Mesothelial cell of epicardium (in vitro differentiated cells): ENCODE measurements at regions not wholly inside any gene's neighbourhood (a gene's known extent, or its start where the extent isn't known, plus 50 kb on each side); places are given as distances from the start of the nearest gene placed in this dataset.

Source experiments
- DNase-seq, 2 experiments: peaks; one replicate each; pipeline ENCODE4 v3.0.0; 2021; ENCODE audit warnings: low spot score in 2 of 2; ENCODE audit not compliant: unreplicated experiment in 2 of 2
- H3K27ac Mint-ChIP-seq: 2 replicates; pipeline ENCODE4 v1.8.0; 2021; ENCODE audit warnings: mixed read lengths
- H3K27me3 Mint-ChIP-seq: 2 replicates; pipeline ENCODE4 v1.8.0; 2021; ENCODE audit warnings: low read depth, mixed read lengths
- H3K36me3 Mint-ChIP-seq: 2 replicates; pipeline ENCODE4 v1.8.0; 2021; ENCODE audit warnings: mixed read lengths
- H3K4me1 Mint-ChIP-seq: 2 replicates; pipeline ENCODE4 v1.8.0; 2021; ENCODE audit warnings: mixed read lengths
- H3K4me3 Mint-ChIP-seq: 2 replicates; pipeline ENCODE4 v1.8.0; 2021; ENCODE audit warnings: mild to moderate bottlenecking, moderate library complexity, mixed read lengths
- H3K9me3 Mint-ChIP-seq: 2 replicates; pipeline ENCODE4 v1.8.0; 2021; ENCODE audit warnings: mixed read lengths
- CTCF ChIP-seq: fragments of 200-600 bp; sonication (generic); IDR thresholded peaks from one replicate; pipeline ENCODE4 v1.5.0; 2021; ENCODE audit warnings: antibody characterized with exemption; ENCODE audit not compliant: unreplicated experiment

- DNase-seq, result no peak
- Mint-ChIP-seq H3K27me3 (peaks cover 32% of the 10 kb centered on the region), H3K4me3 (no peak overlapping the region), H3K9me3 (peaks cover 4% of the 10 kb centered on the region), H3K4me1 (peaks cover 2% of the 10 kb centered on the region), H3K27ac (no peak overlapping the region), H3K36me3 (no peaks in the 10 kb centered on the region)
- TF ChIP-seq CTCF, result no peak
Measured at GRCh38 chr1:220955116-220955515, 75.9 kb downstream of the HLX start.

GRCh38 chr1:220956501-220957232 is 77.4 kb downstream of the HLX start:
- no peak for TF ChIP-seq CTCF
- Mint-ChIP-seq H3K4me1 (peaks cover 2% of the 10 kb centered on the region), H3K27me3 (peaks cover 41% of the 10 kb centered on the region)

GRCh38 chr1:220957233-220957605 is 78.0 kb downstream of the HLX start:
- TF ChIP-seq CTCF, result no peak
- Mint-ChIP-seq H3K27ac (no peak overlapping the region), H3K4me1 (peaks cover 2% of the 10 kb centered on the region), H3K36me3 (no peaks in the 10 kb centered on the region), H3K4me3 (no peak overlapping the region), H3K9me3 (no peaks in the 10 kb centered on the region), H3K27me3 (peaks cover 46% of the 10 kb centered on the region)
- no peak for DNase-seq

More at GRCh38 chr1:220956501-220957232, 77.4 kb downstream of the HLX start:
- no peak overlapping the region for H3K4me3 Mint-ChIP-seq
- H3K27ac Mint-ChIP-seq, result no peak overlapping the region
- DNase-seq, result no peak
- no peaks in the 10 kb centered on the region for H3K36me3 Mint-ChIP-seq
- H3K9me3 Mint-ChIP-seq, result no peaks in the 10 kb centered on the region

- DNase-seq, result no peak
- Mint-ChIP-seq H3K4me3 (no peak overlapping the region), H3K27me3 (peaks cover 51% of the 10 kb centered on the region), H3K4me1 (peaks cover 2% of the 10 kb centered on the region), H3K9me3 (no peaks in the 10 kb centered on the region), H3K27ac (no peak overlapping the region), H3K36me3 (no peaks in the 10 kb centered on the region)
- TF ChIP-seq CTCF, result no peak
Measured at GRCh38 chr1:220958234-220958633, 79.0 kb downstream of the HLX start.

GRCh38 chr1:220962031-220962751 is 82.9 kb downstream of the HLX start:
- Mint-ChIP-seq H3K27ac (no peak overlapping the region), H3K36me3 (no peaks in the 10 kb centered on the region), H3K4me1 (peaks cover 9% of the 10 kb centered on the region), H3K27me3 (peaks cover 47% of the 10 kb centered on the region), H3K9me3 (peaks cover 9% of the 10 kb centered on the region), H3K4me3 (no peak overlapping the region)
- TF ChIP-seq CTCF, result no peak
- DNase-seq, result no peak
